ENCODE measurements at regions not wholly inside any gene's neighbourhood (a gene's known extent, or its start where the extent isn't known, plus 50 kb on each side); places are given as distances from the start of the nearest gene placed in this dataset.
"Not testable (repeated sequence)": the region's sequence is repeated elsewhere in the genome, so short reads cannot be mapped to it uniquely, and the experiment has no call there.

GRCh38 chr6:19550380-19550779, 286.8 kb upstream of the ID4 start:
- DNase-seq (ENCODE audit: low read depth) = no peak

GRCh38 chr6:19551611-19552010, 285.6 kb upstream of the ID4 start:
- no peak for DNase-seq (ENCODE audit: low read depth)

GRCh38 chr6:19552076-19552475, 285.1 kb upstream of the ID4 start:
- DNase-seq (ENCODE audit: low read depth) = no peak

GRCh38 chr6:19552588-19552987, 284.6 kb upstream of the ID4 start:
- no peak for DNase-seq (ENCODE audit: low read depth)

- DNase-seq (ENCODE audit: low read depth) = no peak
Observed at GRCh38 chr6:19554356-19555225, 282.6 kb upstream of the ID4 start.

GRCh38 chr6:19557191-19557590, 280.0 kb upstream of the ID4 start:
- DNase-seq (ENCODE audit: low read depth) = no peak

GRCh38 chr6:19558201-19558600, 279.0 kb upstream of the ID4 start:
- no peak for DNase-seq (ENCODE audit: low read depth)

GRCh38 chr6:19558934-19559333, 278.2 kb upstream of the ID4 start:
- DNase-seq (ENCODE audit: low read depth) = no peak

- no peak for DNase-seq (ENCODE audit: low read depth)
Observed at GRCh38 chr6:19562468-19562867, 274.7 kb upstream of the ID4 start.

GRCh38 chr6:19569563-19569962, 267.6 kb upstream of the ID4 start:
- DNase-seq (ENCODE audit: low read depth) = no peak

- DNase-seq (ENCODE audit: low read depth) = no peak
Observed at GRCh38 chr6:19571176-19571575, 266.0 kb upstream of the ID4 start.

- no peak for DNase-seq (ENCODE audit: low read depth)
Observed at GRCh38 chr6:19578481-19578880, 258.7 kb upstream of the ID4 start.

GRCh38 chr6:19584207-19584606, 253.0 kb upstream of the ID4 start:
- not testable (repeated sequence) for DNase-seq (ENCODE audit: low read depth)

- DNase-seq (ENCODE audit: low read depth) = no peak
Observed at GRCh38 chr6:19587238-19587942, 249.8 kb upstream of the ID4 start.

GRCh38 chr6:19590501-19591131, 246.6 kb upstream of the ID4 start:
- DNase-seq (ENCODE audit: low read depth) = no peak

- no peak for DNase-seq (ENCODE audit: low read depth)
Observed at GRCh38 chr6:19597809-19598320, 239.3 kb upstream of the ID4 start.

- no peak for DNase-seq (ENCODE audit: low read depth)
Observed at GRCh38 chr6:19599796-19600464, 237.2 kb upstream of the ID4 start.

- DNase-seq (ENCODE audit: low read depth) = no peak
Observed at GRCh38 chr6:19602434-19603013, 234.6 kb upstream of the ID4 start.

GRCh38 chr6:19603721-19604120, 233.4 kb upstream of the ID4 start:
- DNase-seq (ENCODE audit: low read depth) = no peak

GRCh38 chr6:19605624-19606023, 231.5 kb upstream of the ID4 start:
- no peak for DNase-seq (ENCODE audit: low read depth)

GRCh38 chr6:19608546-19608945, 228.6 kb upstream of the ID4 start:
- no peak for DNase-seq (ENCODE audit: low read depth)
